ENCODE measurements at regions not wholly inside any gene's neighbourhood (a gene's known extent, or its start where the extent isn't known, plus 50 kb on each side); places are given as distances from the start of the nearest gene placed in this dataset.

DNA sequence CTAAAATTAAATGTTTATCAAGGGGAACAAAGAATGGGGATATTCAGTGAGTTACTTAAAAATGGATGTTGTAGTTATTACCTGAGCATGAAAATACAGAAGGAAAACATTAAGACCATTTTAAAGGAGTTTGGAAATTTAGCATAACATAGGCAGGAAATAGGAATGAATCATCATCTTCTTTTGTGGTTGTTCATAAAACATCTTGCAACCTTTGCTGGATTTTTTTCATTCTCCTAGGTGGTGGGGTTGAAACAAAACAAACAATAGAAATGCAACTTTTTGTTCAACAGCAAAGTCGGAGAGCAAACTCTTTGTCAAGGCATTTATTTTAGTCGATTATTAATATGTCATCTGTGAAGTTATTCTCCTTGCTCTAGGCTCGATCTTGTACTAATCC lies 275.1 kb downstream of the IPO8 start:
- intact Hi-C loops (cut with DNase I; ENCODE audit: low total_unique reads) = no loop called here
- TF ChIP-seq CTCF (IDR thresholded peaks at IDR 0.05) = no peak

GRCh38 chr12:30417697-30418231 lies 277.9 kb downstream of the IPO8 start:
- peak in 1 of 2 donors; percentile 38 for DNase-seq
- no peak for TF ChIP-seq CTCF (IDR thresholded peaks at IDR 0.05)
- no peaks in the 10 kb centered on the region for H3K27me3 ChIP-seq
- H3K9me3 ChIP-seq = no peaks in the 10 kb centered on the region
- no peak overlapping the region for H3K27ac ChIP-seq
- intact Hi-C loops (cut with DNase I; ENCODE audit: low total_unique reads) = no loop called here
- H3K4me3 ChIP-seq = no peak overlapping the region
- no peaks in the 10 kb centered on the region for H3K4me1 ChIP-seq
- H3K36me3 ChIP-seq = no peaks in the 10 kb centered on the region

More for the DNA sequence above, 275.1 kb downstream of the IPO8 start:
- Histone ChIP-seq H3K4me1 (no peaks in the 10 kb centered on the region), H3K27ac (no peak overlapping the region), H3K9me3 (no peaks in the 10 kb centered on the region), H3K27me3 (no peaks in the 10 kb centered on the region), H3K36me3 (no peaks in the 10 kb centered on the region), H3K4me3 (no peak overlapping the region)
- DNase-seq = no peak

DNA sequence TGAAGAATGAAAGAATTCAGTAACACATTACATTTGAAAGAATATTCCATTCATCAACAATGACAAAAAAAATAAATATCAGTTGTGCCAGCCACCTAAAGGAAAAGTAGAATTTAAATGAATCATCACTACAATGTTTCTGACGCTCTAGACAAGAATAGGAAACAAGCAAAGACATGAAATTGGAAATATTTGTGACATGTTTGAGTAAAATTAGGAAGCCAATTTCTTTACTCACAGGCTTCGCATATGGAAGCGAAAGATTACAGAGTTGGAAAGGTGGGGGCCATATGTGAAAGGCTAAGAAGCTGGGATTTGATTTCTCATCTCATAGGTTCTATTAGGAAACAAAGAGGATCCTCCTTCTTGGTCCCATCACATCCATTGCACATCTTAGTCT lies 279.0 kb downstream of the IPO8 start:
- Histone ChIP-seq H3K4me3 (no peak overlapping the region), H3K27me3 (no peaks in the 10 kb centered on the region), H3K4me1 (no peaks in the 10 kb centered on the region), H3K9me3 (no peaks in the 10 kb centered on the region), H3K27ac (no peak overlapping the region), H3K36me3 (no peaks in the 10 kb centered on the region)
- no peak for DNase-seq
- intact Hi-C loops (cut with DNase I; ENCODE audit: low total_unique reads) = no loop called here
- TF ChIP-seq CTCF (IDR thresholded peaks at IDR 0.05) = no peak

GRCh38 chr12:30415777-30416176 lies 279.9 kb downstream of the IPO8 start:
- intact Hi-C loops (cut with DNase I; ENCODE audit: low total_unique reads) = no loop called here
- Histone ChIP-seq H3K36me3 (no peaks in the 10 kb centered on the region), H3K27me3 (no peaks in the 10 kb centered on the region), H3K27ac (no peak overlapping the region), H3K4me3 (no peak overlapping the region), H3K4me1 (no peaks in the 10 kb centered on the region), H3K9me3 (no peaks in the 10 kb centered on the region)
- no peak for TF ChIP-seq CTCF (IDR thresholded peaks at IDR 0.05)
- no peak for DNase-seq

DNA sequence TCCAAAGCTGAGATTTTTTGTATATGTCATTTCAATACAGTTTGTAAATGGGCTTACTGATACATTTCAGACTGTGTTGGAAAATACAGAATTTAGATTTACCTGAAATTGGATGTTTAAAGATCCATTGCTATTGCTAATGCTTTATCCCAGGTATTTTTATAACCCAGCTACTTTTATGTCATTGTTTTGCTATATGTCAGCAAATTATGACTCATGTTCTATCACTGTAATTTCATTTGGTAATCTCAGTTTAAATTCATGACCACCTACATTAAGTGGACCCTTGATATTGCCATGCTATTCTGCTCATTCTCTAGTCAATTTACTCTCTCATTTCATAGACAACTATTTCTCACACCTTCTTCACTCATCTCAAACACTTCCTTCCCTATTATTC lies 281.2 kb downstream of the IPO8 start:
- Histone ChIP-seq H3K9me3 (no peaks in the 10 kb centered on the region), H3K27me3 (no peaks in the 10 kb centered on the region), H3K4me1 (no peaks in the 10 kb centered on the region), H3K36me3 (no peaks in the 10 kb centered on the region), H3K4me3 (no peak overlapping the region), H3K27ac (no peak overlapping the region)
- DNase-seq = no peak
- intact Hi-C loops (cut with DNase I; ENCODE audit: low total_unique reads) = no loop called here
- no peak for TF ChIP-seq CTCF (IDR thresholded peaks at IDR 0.05)

GRCh38 chr12:30400349-30400748 lies 295.3 kb downstream of the IPO8 start:
- Histone ChIP-seq H3K27me3 (no peaks in the 10 kb centered on the region), H3K36me3 (no peaks in the 10 kb centered on the region), H3K4me3 (no peak overlapping the region), H3K9me3 (peaks cover 0 to 3% (median 0%) of the 10 kb centered on the region in 3 donors), H3K4me1 (no peaks in the 10 kb centered on the region), H3K27ac (no peak overlapping the region)
- no peak for DNase-seq
- TF ChIP-seq CTCF (IDR thresholded peaks at IDR 0.05) = no peak
- intact Hi-C loops (cut with DNase I; ENCODE audit: low total_unique reads) = no loop called here
